Caki2 (cell line): ENCODE measurements at regions not wholly inside any gene's neighbourhood (a gene's known extent, or its start where the extent isn't known, plus 50 kb on each side); places are given as distances from the start of the nearest gene placed in this dataset.

Source experiments
- DNase-seq: peaks from one replicate; pipeline ENCODE4 v3.0.0-alpha.2; 2015; ENCODE audit warnings: low read depth
- in situ Hi-C: cut with HindIII; loops from 2 replicates; pipeline ENCODE4 v1.10.0; 2016; ENCODE audit warnings: low sequenced_read_pairs, low pct_unique_long_range_greater_than_20kb, mixed read lengths

GRCh38 chr6:71168233-71168765 is 120.3 kb upstream of the OGFRL1 start:
- in situ Hi-C loops = no loop called here

GRCh38 chr6:71171497-71172070 is 117.0 kb upstream of the OGFRL1 start:
- in situ Hi-C loops = no loop called here
- DNase-seq = no peak

More at GRCh38 chr6:71168233-71168765, 120.3 kb upstream of the OGFRL1 start:
- no peak for DNase-seq

GRCh38 chr6:71179249-71179885 is 109.2 kb upstream of the OGFRL1 start:
- no peak for DNase-seq
- in situ Hi-C loops = no loop called here

DNA sequence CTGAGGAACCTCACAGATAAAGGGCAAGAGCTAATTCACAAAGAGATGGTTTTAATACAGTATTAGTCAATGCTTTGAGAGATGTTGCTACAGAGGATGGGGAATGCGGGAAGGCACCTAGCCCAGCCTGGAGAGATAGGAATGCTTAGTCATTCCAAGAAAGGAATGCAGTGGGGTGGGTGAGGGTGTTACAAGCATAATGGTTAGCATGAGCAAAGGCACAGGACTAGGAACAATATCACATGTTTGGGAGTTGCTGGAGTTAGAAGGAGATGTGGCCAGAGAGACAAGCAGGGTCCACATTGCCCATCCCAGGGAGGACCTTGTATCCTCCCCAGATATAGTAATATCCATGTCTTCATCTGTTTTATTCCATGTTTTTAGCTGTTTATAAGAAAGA is 107.0 kb upstream of the OGFRL1 start:
- peak; percentile 66 for DNase-seq
- in situ Hi-C loops = no loop called here

DNA sequence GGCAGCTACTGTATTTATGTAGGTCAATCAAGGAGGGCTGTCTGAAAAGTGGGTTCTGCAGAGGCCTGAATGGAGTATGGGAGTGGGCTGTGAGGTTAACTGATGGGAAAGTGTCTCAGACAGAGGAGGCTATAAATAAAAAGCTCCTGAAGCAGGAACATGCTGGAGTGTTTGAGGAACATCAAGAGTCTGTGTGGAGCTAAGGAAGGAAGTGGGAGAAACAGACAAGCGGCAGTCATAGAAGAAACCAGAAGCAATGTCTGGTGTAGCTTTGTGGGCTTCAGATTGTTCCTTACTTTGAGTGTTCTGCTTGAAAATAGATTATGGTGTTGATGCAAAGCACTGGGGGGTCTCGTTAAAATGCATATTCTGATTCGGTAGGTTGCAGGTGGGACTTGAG is 101.5 kb upstream of the OGFRL1 start:
- DNase-seq = no peak
- in situ Hi-C loops = no loop called here

DNA sequence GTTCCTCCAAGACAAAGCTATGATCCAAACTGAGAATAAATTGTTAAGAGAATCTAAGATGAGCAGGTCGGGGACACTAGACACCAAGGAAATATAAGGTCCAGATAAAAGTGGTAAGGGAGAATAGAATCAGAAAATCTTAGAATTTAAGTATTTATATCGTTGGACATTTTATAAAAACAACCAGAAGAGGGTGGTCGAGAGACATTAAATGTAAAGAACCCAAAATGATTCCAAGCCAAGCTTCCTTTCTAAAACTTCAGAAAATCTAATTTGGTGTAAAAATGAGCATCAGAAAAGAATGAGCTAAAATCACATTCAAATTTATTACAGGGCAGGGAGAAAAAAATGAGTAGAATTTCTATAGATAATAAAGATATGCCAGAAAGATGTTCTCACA is 97.8 kb upstream of the OGFRL1 start:
- in situ Hi-C loops = loop anchor here (10.0 kb wide), 1 partner anchor 314 kb away; no protein-coding TSS in a partner anchor
- DNase-seq = no peak

- peak; percentile 23 for DNase-seq
Observed at GRCh38 chr6:71194724-71195123, 93.9 kb upstream of the OGFRL1 start.

DNA sequence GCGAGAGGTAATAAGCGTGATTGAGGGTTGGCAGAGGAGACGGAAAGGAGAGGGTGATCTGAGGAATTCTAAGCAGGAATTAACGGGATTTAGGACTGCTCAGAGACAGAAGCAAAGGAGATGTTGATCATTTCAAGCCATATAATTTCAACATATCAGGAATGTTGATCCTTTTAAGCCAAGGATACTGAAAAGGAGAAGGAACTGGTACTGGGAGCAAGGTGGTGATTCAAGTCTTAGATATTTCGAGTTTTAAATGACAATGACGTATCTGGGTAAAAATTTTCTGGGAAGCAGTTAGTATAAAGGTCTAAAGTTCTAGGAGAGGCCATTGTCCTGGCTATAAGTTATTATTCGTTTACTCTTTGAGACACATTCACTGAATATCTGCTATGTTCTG is 91.3 kb upstream of the OGFRL1 start:
- in situ Hi-C loops = loop anchor here (10.0 kb wide), 1 partner anchor 308 kb away; no protein-coding TSS in a partner anchor
- no peak for DNase-seq

More at GRCh38 chr6:71194724-71195123, 93.9 kb upstream of the OGFRL1 start:
- in situ Hi-C loops = loop anchor here (10.0 kb wide), 1 partner anchor 310 kb away; no protein-coding TSS in a partner anchor

DNA sequence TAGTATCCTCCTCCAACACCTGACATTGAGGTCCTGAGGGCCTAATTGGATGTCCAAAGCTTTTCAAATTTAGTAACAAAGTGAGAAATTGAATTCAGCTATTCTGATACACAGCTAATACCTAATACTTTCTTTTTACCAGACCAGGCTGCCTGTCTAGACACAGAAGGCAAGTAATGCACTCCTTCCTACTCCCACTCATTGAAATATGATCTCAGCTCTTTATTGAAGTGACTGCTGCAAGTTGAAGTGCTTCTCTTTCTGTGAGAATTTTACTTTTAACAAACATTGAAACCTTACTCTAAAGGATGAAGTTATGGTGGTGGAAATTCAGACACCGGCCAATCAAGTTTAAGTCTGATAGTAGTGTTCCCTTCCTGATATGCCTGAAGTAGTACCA is 90.8 kb upstream of the OGFRL1 start:
- no peak for DNase-seq
- in situ Hi-C loops = loop anchor here (10.0 kb wide), 1 partner anchor 307 kb away; no protein-coding TSS in a partner anchor

- DNase-seq = no peak
- in situ Hi-C loops = loop anchor here (10.0 kb wide), 1 partner anchor 306 kb away; no protein-coding TSS in a partner anchor
Observed at GRCh38 chr6:71198908-71199307, 89.7 kb upstream of the OGFRL1 start.

DNA sequence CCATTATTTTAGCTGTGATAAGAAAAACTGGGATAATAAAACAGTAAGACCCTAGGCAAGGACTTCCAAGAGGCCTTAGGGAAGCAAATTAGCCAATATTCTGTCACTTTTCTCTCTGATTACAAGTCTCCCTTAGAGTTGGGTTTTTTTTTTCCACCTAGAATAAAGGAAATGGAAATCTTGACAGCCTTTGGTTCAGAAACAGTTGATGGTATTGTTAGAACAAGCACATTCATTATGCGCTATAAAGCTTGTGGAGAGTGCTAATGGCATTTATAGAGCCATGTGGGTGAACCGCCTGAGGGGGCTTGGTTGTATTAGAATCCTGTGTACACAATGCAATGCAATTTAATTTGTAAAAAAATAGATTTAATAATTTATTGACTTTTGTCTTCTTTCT is 88.9 kb upstream of the OGFRL1 start:
- in situ Hi-C loops = loop anchor here (10.0 kb wide), 1 partner anchor 305 kb away; no protein-coding TSS in a partner anchor
- DNase-seq = no peak

GRCh38 chr6:71203206-71203605 is 85.4 kb upstream of the OGFRL1 start:
- in situ Hi-C loops = no loop called here
- DNase-seq = no peak

- in situ Hi-C loops = no loop called here
- no peak for DNase-seq
Observed at GRCh38 chr6:71204741-71205140, 83.9 kb upstream of the OGFRL1 start.

DNA sequence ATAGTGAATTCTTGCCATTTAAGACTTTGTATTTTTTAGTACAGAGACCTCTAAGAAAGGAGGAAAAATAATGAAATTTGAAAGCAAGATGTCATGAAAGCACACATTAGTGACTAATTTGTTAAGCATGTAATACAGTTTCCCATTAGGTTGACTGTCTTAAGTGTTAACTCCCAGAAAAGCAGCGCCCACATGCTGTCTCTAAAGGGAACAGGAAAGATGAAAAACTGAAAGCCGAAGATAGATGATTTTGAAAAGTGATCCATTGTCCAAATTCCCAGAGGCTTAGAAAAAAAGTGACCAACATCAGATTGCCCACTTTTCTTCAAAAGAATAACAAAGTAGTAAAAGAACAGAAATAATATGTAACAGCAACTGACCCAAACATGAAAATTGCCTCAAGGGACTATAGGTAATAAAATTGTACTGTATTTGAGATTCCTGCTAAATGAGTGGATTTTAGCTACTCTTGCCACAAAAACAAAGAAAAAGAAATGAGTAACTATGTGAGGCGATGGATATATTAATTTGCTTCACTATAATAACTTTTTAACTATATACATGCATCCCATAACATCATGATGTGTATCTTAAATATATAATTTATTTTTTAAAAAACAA is 83.2 kb upstream of the OGFRL1 start:
- in situ Hi-C loops = no loop called here
- DNase-seq = no peak

DNA sequence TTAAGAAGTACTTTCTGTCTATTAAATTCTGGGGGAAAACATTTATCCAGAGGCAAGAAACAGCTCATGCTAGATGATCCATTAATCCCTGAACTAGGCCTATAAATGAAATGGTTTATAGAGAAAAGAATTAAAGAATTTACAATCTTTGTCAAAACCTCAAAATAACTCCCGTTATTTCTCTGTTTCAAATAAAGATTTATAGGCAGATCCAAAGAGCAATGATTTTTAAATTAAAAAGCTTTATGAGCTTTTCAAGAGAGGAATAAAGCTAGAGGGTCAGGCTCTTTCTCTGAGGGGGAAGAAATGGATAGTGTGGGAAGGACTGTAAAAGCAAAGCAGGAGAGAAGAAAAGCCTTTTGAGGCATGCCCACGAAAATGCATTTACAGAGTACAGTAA is 82.5 kb upstream of the OGFRL1 start:
- DNase-seq = no peak
- in situ Hi-C loops = no loop called here

DNA sequence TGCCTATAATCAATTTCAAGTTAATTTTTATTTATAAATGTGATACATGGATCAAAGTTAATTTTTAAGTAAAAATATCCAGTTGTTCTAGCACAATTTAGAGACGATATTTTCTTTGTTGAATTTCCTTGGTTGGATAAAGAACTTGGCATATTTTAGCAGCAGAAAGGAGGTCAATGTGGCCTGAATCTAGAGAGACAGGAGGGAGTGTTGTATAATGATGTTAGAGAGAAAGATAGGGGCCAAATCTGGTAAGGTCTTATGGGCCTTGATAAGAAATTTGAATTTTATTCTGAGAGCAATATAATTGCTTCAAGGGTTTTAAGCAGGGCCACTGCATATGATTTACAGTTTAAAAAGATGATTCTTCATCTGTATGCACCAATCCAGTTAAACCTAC is 79.4 kb upstream of the OGFRL1 start:
- DNase-seq = no peak
- in situ Hi-C loops = no loop called here

DNA sequence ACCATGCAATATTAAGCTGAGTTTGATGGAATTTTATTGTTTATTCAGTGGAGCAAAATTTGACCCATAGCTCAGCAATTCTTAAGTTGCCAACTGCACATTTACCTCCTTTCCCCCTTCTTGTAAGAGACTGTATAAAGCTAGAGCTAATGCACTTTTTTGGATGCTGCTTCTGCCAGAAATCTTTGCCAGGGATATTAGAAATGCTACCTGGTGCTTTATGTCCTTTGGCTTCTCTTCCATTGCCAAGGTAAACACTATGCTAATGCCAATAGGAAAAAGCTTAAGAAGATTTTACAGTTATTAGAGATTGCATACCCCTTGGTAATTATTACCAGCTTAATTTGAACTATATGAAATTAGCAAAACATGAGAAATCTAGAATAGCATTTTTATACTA is 79.0 kb upstream of the OGFRL1 start:
- in situ Hi-C loops = no loop called here
- no peak for DNase-seq

DNA sequence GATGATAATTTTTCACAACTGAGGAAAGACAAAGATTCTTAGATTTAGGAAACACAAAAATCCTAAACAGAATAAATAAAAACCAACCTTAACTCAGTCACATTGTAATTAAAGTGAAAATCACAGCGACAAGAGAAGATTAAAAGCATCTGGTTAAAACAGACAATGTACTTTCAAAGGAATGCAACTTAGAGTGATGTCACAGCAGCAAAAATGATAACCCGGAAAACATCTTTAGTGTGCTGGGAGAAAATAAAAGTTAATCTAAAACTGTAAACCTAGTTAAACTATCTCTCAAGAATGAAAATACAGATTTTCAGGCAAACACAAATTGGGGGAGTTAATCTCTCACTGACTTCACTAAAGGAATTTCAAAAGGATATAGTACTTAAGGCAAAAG is 76.8 kb upstream of the OGFRL1 start:
- in situ Hi-C loops = no loop called here
- no peak for DNase-seq

DNA sequence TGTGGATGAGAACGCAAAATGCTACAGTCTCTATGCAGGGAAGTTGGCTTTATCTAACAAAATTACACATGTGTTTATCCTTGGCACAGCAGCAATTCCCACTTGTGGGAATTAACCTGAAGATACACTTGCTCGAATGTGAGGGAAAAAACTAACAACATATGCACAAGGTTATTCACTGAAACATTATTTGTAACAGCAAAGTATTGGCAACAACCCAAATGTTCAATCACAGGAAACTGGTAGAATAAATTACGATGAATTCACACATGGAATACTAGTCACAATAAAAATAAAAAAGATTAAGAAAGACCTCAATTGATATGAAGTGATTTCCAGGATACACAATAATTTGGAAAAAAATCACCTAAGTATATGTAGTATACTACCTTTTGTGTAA is 68.1 kb upstream of the OGFRL1 start:
- in situ Hi-C loops = no loop called here
- no peak for DNase-seq
